A549 (cell line): ENCODE measurements at regions not wholly inside any gene's neighbourhood (a gene's known extent, or its start where the extent isn't known, plus 50 kb on each side); places are given as distances from the start of the nearest gene placed in this dataset.
"Not testable (repeated sequence)": the region's sequence is repeated elsewhere in the genome, so short reads cannot be mapped to it uniquely, and the experiment has no call there.

Source experiments
- ATAC-seq, 2 experiments: fragments of 200-7000 bp in 1 of 2; fragments of >200 bp in 1 of 2; cut with Nextera tagmentation in 1 of 2; cut with Tn5 transposase in 1 of 2; 3 replicates each; pipeline versions ENCODE4 v1.8.0 to v1.9.1; 2018 to 2020; ENCODE audit warnings: mild to moderate bottlenecking in 1 of 2, moderate library complexity in 1 of 2
- CTCF ChIA-PET: fragments of 300-600 bp; sonication (Branson Sonifier 250); formaldehyde crosslinking; extraction: SDS; loops from one replicate; lab custom pipeline; 2021; ENCODE audit warnings: antibody characterized with exemption, inconsistent platforms; lab: Yijun Ruan, JAX
- POLR2A ChIA-PET: fragments of 350-600 bp; formaldehyde crosslinking; extraction: SDS; loops from one replicate; lab custom pipeline; 2021; ENCODE audit warnings: antibody characterized with exemption, inconsistent platforms; lab: Yijun Ruan, JAX
- DNase-seq, 2 experiments: peaks; one replicate each; pipeline versions ENCODE4 v3.0.0 to v3.0.0-alpha.2; 2011 to 2016; ENCODE audit warnings: low read depth in 1 of 2, low spot score in 1 of 2
- FAIRE-seq: peaks from 2 replicates; lab custom pipeline; 2011; peaks lifted over from hg19 to GRCh38; lab: Jason Lieb, UNC
- H3K27ac ChIP-seq, 2 experiments: fragments of >200 bp; sonication (Bioruptor Twin); formaldehyde crosslinking; 3 replicates each; pipeline ENCODE4 v1.5.1; 2016 to 2017
- H3K4me1 ChIP-seq: fragments of >200 bp; sonication (Bioruptor Twin); formaldehyde crosslinking; 3 replicates; pipeline ENCODE4 v1.6.1; 2016
- H3K4me2 ChIP-seq: fragments of >200 bp; sonication (Bioruptor Twin); formaldehyde crosslinking; 3 replicates; pipeline ENCODE4 v1.6.1; 2016
- H3K4me3 ChIP-seq: fragments of >200 bp; sonication (Bioruptor Twin); formaldehyde crosslinking; 3 replicates; pipeline ENCODE4 v1.5.1; 2016
- H3K9me3 ChIP-seq: fragments of >200 bp; sonication (Bioruptor Twin); formaldehyde crosslinking; 3 replicates; pipeline ENCODE4 v1.6.1; 2016
- CBX2 ChIP-seq: fragments of 200-600 bp; sonication (generic); IDR thresholded peaks from 2 replicates; pipeline ENCODE4 v1.6.1; 2016; ENCODE audit warnings: low read depth, mild to moderate bottlenecking, borderline replicate concordance
- EHMT2 ChIP-seq: fragments of 200-600 bp; sonication (generic); IDR thresholded peaks from 2 replicates; pipeline ENCODE4 v1.6.1; 2016; ENCODE audit warnings: antibody characterized with exemption, low read depth, mild to moderate bottlenecking, moderate library complexity
- FOSB ChIP-seq: fragments of 250-450 bp; sonication (Bioruptor Pico); IDR thresholded peaks from 2 replicates; pipeline ENCODE4 v1.5.0; 2020; ENCODE audit warnings: mild to moderate bottlenecking, moderate library complexity
- KDM1A ChIP-seq: fragments of 200-600 bp; sonication (generic); IDR thresholded peaks from 2 replicates; pipeline ENCODE4 v1.6.1; 2016; ENCODE audit warnings: low read depth, mild to moderate bottlenecking
- NFE2L2 ChIP-seq: fragments of 150-350 bp; conservative IDR thresholded peaks from 2 replicates; pipeline ENCODE4 v1.6.1; 2014; ENCODE audit warnings: low read length
- NR3C1 ChIP-seq: fragments of >200 bp; sonication (Bioruptor Twin); formaldehyde crosslinking; IDR thresholded peaks from 3 replicates; pipeline ENCODE4 v1.6.1; 2017
- POLR2A ChIP-seq: IDR thresholded peaks from 2 replicates; pipeline ENCODE4 v1.6.1; 2012; ENCODE audit warnings: mild to moderate bottlenecking, low read length
- POLR2AphosphoS2 ChIP-seq: conservative IDR thresholded peaks from 2 replicates; pipeline ENCODE4 v1.6.1; 2012; ENCODE audit warnings: low read length, improper control_type of control experiment, inconsistent platforms
- RAD21 ChIP-seq, 2 experiments: fragments of >200 bp in 1 of 2; sonication (Bioruptor Twin) in 1 of 2; formaldehyde crosslinking in 1 of 2; IDR thresholded peaks in 1 of 2; conservative IDR thresholded peaks in 1 of 2; 2 replicates in 1 of 2; 3 replicates in 1 of 2; pipeline ENCODE4 v1.6.1; 2012 to 2018; ENCODE audit warnings: inconsistent platforms in 1 of 2
- ZFP36 ChIP-seq: fragments of 450-650 bp; IDR thresholded peaks from 2 replicates; pipeline ENCODE4 v1.6.1; 2014; ENCODE audit warnings: borderline replicate concordance; ENCODE audit not compliant: partially characterized antibody
- WGBS: methylation state at CpG from one replicate; pipeline ENCODE4 v1.1.6; 2017; ENCODE audit errors: missing lambda C conversion rate; 5-methylcytosine and 5-hydroxymethylcytosine counted together
- TF ChIP-seq, protein P1 (sequence below): fragments of 200-600 bp; sonication (generic); IDR thresholded peaks from 2 replicates; pipeline ENCODE4 v1.6.1; 2016; ENCODE audit warnings: antibody characterized with exemption, mild to moderate bottlenecking, moderate library complexity
- TF ChIP-seq, protein P2 (sequence below): fragments of 250-450 bp; sonication (Bioruptor Pico); IDR thresholded peaks from 2 replicates; pipeline ENCODE4 v1.5.0; 2021; ENCODE audit warnings: mild to moderate bottlenecking, moderate library complexity, borderline replicate concordance
- TF ChIP-seq, protein P3 (sequence below): fragments of 150-350 bp; IDR thresholded peaks from 2 replicates; pipeline ENCODE4 v1.6.1; 2014; ENCODE audit warnings: low read depth, mild to moderate bottlenecking, low read length

DNA sequence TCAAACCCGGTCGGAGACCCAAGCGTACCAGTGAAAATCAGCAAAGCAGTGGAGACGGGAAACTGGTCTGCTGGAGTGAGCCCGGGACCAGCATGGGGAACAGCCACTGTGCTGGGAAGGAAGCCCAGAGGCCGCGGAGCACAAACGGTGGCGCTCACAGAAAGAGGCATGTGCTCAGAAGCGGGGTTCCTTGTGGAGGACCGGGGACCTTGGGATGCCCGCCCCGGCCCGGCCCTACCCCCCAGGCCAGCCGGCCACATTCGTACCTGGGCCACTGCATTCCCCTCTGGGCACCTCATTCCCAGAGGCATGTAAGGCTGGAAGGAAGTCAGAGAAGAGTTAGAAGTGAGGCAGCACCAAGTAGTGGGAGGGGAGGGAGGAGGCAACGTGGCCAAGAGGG is 79.3 kb downstream of the RFLNA start (continued):
- TF ChIP-seq, protein P1, sequence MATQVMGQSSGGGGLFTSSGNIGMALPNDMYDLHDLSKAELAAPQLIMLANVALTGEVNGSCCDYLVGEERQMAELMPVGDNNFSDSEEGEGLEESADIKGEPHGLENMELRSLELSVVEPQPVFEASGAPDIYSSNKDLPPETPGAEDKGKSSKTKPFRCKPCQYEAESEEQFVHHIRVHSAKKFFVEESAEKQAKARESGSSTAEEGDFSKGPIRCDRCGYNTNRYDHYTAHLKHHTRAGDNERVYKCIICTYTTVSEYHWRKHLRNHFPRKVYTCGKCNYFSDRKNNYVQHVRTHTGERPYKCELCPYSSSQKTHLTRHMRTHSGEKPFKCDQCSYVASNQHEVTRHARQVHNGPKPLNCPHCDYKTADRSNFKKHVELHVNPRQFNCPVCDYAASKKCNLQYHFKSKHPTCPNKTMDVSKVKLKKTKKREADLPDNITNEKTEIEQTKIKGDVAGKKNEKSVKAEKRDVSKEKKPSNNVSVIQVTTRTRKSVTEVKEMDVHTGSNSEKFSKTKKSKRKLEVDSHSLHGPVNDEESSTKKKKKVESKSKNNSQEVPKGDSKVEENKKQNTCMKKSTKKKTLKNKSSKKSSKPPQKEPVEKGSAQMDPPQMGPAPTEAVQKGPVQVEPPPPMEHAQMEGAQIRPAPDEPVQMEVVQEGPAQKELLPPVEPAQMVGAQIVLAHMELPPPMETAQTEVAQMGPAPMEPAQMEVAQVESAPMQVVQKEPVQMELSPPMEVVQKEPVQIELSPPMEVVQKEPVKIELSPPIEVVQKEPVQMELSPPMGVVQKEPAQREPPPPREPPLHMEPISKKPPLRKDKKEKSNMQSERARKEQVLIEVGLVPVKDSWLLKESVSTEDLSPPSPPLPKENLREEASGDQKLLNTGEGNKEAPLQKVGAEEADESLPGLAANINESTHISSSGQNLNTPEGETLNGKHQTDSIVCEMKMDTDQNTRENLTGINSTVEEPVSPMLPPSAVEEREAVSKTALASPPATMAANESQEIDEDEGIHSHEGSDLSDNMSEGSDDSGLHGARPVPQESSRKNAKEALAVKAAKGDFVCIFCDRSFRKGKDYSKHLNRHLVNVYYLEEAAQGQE, result no peak
- TF ChIP-seq ZFP36 (no peak), RAD21 (conservative IDR thresholded peaks at IDR 0.05 in 1 of 2, IDR thresholded peaks at IDR 0.05 in 1 of 2) (no peak)

DNA sequence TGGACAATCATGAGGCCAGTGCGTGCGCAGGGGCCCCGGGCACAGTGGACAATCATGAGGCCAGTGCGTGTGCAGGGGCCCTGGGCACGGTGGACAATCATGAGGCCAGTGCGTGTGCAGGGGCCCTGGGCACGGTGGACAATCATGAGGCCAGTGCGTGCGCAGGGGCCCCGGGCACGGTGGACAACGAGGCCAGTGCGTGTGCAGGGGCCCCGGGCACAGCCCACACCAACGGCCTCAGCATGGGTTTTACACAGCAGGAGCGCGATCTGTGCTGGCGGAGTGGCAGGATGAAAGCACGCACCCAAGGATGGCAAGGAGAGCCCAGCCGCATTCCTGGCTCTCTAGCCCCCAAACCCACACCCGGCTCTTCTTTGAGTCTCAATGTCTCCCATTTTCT is 78.8 kb downstream of the RFLNA start:
- H3K4me1 ChIP-seq, result peaks cover 88% of the 10 kb centered on the region
- ATAC-seq, POLR2A ChIA-PET, DNase-seq, CTCF ChIA-PET, H3K9me3 ChIP-seq, H3K4me2 ChIP-seq, FAIRE-seq, H3K4me3 ChIP-seq: not testable (repeated sequence)
- 77% methylated on average over 7 of the region's 21 CpGs for WGBS
- peak overlapping the region in 1 of 2 experiments; percentile 77; a peak in 2 of 6 replicates for H3K27ac ChIP-seq

DNA sequence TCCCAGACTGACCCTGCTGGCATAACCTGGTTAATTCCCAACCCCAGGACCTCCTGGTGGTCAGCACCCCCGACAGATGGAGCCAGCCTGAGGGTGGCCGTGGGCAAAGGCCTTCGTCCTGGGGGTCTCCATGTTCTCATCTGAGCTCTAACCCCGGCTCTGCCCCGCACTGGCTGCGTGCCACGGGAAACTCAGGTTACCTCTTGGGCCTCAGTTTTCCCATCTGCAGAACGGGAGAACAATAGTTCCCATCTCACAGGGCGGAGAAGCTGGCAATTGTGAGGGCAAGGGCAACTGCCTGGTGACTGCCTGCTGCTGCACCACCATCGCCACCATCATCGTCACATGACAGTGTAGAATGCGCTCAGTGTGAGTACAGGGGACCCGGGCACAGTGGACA is 77.9 kb downstream of the RFLNA start:
- CTCF ChIA-PET, result interaction anchor here (0.6 to 5.2 kb wide), 4 partner anchors 8 to 376 kb away, joined by 3 to 67 read pairs (median 12); no protein-coding TSS in a partner anchor
- peak overlapping the region in 1 of 2 experiments; percentile 92; a peak in 4 of 6 replicates for H3K27ac ChIP-seq
- no peak for DNase-seq

DNA sequence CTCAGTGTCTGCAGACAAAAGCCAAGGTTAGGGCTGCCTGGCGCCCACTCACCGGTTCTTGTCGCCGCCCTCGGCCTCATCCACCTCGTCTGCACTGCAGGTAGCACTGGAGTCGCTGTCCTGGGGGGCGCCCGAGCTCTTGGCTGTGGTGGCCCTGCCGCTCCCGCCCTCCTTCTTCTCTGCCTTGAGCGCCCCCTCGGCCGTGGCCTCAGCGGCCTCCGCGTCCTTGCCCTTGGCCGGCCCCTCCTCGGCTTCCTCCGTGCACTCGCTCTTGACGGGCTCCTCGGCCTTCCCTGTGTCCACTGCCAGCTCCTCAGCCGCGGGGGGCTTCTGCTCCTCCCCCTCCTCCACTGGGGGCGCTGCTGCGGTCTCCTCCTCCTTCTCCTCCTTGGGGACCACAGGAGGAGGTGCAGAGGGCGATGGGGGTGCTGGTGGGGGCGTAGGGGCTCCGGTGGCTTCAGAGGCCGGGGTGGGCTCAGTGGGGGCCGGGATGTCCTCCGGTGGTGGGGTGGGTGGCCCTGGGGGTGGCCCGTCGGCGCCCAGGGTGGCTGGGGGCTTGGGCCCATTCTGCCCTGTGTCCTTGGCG is 77.2 kb downstream of the RFLNA start:
- ChIA-PET CTCF (interaction anchor here (0.6 to 6.5 kb wide), 5 partner anchors 9 to 377 kb away, joined by 3 to 67 read pairs (median 19); no protein-coding TSS in a partner anchor), POLR2A (no interaction called here)
- no peak overlapping the region for H3K4me3 ChIP-seq
- H3K4me2 ChIP-seq, result peak overlapping the region; percentile 64
- no peak for DNase-seq
- peaks cover 88% of the 10 kb centered on the region for H3K4me1 ChIP-seq
- WGBS, result 87% methylated on average over 27 of the region's 37 CpGs
- no peaks in the 10 kb centered on the region for H3K9me3 ChIP-seq
- FAIRE-seq, result no peak
- TF ChIP-seq, protein P2, sequence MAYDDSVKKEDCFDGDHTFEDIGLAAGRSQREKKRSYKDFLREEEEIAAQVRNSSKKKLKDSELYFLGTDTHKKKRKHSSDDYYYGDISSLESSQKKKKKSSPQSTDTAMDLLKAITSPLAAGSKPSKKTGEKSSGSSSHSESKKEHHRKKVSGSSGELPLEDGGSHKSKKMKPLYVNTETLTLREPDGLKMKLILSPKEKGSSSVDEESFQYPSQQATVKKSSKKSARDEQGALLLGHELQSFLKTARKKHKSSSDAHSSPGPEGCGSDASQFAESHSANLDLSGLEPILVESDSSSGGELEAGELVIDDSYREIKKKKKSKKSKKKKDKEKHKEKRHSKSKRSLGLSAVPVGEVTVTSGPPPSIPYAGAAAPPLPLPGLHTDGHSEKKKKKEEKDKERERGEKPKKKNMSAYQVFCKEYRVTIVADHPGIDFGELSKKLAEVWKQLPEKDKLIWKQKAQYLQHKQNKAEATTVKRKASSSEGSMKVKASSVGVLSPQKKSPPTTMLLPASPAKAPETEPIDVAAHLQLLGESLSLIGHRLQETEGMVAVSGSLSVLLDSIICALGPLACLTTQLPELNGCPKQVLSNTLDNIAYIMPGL, result no peak
- TF ChIP-seq NFE2L2, result no peak
- TF ChIP-seq POLR2A, result no peak
- TF ChIP-seq, protein P3, sequence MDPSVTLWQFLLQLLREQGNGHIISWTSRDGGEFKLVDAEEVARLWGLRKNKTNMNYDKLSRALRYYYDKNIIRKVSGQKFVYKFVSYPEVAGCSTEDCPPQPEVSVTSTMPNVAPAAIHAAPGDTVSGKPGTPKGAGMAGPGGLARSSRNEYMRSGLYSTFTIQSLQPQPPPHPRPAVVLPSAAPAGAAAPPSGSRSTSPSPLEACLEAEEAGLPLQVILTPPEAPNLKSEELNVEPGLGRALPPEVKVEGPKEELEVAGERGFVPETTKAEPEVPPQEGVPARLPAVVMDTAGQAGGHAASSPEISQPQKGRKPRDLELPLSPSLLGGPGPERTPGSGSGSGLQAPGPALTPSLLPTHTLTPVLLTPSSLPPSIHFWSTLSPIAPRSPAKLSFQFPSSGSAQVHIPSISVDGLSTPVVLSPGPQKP, result no peak
- no peak for TF ChIP-seq KDM1A
- TF ChIP-seq CBX2, result no peak
- no peak for TF ChIP-seq EHMT2
- TF ChIP-seq ZFP36, result no peak
- no peak for TF ChIP-seq POLR2AphosphoS2
- TF ChIP-seq FOSB (CRISPR knock-in tag), result no peak
- peak overlapping the region; percentile 92 to 98 for H3K27ac ChIP-seq
- no peak for ATAC-seq

More for the DNA sequence above, 77.9 kb downstream of the RFLNA start:
- FAIRE-seq, result no peak
- H3K4me1 ChIP-seq, result peaks cover 88% of the 10 kb centered on the region
- ATAC-seq, result no peak
- POLR2A ChIA-PET, result no interaction called here
- 87% methylated on average over 13 of the region's 13 CpGs for WGBS
- H3K4me2 ChIP-seq, result 0 out of 3 replicates have a peak overlapping the region, but pooled peaks have one; percentile 7
- TF ChIP-seq KDM1A (0 out of 2 replicates have a peak, but pooled peaks have one; percentile 26), NR3C1 (no peak)
- H3K9me3 ChIP-seq, result no peaks in the 10 kb centered on the region
- no peak overlapping the region for H3K4me3 ChIP-seq
